ENCODE measurements at regions not wholly inside any gene's neighbourhood (a gene's known extent, or its start where the extent isn't known, plus 50 kb on each side); places are given as distances from the start of the nearest gene placed in this dataset.

DNA sequence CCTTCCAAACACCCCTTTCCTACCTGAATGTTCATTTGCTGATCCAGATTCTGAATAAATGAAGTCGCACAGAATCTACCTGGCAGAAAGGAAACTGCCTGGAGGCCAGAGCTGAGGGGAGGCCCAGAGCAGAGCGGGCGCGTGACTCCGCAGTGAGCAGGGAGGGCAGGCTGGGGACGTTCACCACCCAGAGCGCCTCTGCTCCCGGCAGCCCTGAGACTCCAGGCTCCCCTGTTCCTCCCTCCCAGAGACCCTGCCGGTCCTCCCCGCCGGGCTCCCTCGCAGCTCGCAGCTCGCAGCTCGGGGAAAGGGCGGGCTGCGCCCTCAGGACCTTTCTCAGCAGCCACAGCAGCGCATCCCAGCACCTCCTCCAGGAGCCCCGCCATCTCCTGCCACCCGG lies 176.7 kb upstream of the ZNF32 start:
- no peak for DNase-seq

DNA sequence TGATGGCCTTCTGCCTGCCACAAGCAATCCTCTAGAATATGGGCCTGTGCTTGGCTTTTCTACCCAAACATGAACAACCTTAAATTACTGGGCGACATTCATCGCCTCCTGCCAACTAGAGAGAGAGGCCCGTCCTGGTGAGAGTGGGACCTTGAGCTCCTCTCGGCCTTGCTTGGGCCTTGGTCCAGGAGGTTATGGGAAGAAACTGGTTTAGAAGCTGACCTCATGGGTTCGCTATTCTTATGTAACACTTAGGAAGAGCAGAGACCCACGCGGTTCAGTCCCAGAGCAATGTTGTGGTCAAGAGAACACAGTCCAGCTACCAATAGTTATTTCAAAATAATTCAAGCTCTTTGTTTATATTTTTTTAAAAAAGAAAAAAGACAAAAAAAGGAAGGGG lies 176.3 kb upstream of the ZNF32 start:
- no peak for DNase-seq

DNA sequence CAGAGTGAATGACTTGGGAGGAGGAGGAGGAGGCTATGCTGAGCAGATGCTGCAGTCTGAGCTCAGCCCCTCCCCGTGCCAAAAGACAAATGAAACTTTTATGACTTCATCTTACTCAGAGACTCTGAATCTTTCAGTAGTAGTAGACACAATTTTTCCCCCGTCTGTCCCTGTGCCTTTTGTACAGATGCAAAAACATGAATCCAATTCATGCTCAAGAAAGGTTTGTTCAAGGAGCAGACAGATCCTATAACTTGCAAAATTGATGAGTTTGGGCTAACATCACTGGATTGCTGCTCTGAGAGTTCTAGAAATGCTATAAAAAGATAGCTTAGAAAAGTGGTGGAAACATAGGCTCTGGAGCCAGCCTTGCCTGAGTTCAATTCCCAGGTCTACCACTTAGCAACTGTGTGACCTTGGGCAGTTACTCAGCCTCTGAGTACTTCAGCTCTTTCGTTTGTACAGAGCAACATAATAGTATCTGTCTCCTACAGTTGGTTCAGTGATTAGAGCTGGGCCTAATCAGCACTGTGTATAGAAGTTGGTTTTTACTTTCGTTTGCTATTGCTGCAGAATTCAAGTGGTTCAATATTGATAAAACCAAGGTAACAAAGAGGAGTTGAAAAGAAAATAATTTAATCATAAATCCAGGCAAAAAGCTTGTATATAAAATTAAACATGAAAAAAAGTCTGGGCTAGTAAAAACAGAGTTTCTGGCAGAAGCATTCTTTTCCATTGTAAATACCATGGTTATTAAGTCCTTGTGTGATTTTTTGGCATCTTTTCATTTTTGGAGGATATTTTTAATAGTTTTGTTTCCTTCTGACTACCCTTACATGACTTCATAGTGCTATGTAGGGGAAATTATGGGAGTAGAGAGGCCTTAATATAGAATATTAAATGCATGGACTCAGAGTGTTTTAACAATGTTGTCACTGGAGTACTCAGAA lies 174.2 kb upstream of the ZNF32 start:
- no peak for DNase-seq

DNA sequence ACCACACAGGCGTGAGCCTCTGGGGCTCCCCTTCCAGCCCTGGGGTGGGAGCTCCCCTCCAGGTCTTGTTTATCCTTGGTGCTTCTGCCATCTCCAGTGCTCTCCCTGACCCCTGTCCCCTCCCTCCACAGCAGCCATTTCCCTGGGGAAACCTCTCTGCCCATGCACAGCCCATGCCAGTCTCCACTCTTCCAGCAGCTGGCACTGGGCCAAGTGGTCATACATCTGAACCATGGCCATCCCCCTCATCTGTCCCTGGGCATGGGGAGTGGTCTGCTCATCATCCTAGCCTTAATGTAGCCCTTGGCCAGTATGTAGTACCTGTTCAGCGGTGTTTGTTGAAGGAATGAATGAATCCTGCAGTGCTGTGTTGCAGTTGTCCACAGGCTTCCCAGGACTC lies 172.4 kb upstream of the ZNF32 start:
- no peak for DNase-seq

DNA sequence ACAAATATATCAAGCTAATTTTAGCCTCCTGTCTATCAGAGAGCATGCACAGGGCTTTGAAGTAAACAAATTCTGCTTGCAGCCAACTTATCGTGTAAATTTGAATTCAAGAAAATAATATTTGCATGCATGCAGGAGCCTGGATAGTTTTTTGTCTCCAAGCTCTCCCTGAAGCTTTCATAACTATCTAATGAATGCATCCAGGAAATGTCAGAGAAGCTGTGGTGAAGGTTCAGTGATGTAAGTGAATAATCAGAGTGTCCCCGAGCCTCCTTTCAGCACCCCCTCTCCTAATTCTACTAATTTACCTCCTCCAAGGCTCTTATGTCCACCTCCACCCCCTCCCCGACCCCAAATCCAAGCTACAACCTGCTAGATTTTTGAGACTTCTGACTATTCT lies 172.0 kb upstream of the ZNF32 start:
- no peak for DNase-seq

DNA sequence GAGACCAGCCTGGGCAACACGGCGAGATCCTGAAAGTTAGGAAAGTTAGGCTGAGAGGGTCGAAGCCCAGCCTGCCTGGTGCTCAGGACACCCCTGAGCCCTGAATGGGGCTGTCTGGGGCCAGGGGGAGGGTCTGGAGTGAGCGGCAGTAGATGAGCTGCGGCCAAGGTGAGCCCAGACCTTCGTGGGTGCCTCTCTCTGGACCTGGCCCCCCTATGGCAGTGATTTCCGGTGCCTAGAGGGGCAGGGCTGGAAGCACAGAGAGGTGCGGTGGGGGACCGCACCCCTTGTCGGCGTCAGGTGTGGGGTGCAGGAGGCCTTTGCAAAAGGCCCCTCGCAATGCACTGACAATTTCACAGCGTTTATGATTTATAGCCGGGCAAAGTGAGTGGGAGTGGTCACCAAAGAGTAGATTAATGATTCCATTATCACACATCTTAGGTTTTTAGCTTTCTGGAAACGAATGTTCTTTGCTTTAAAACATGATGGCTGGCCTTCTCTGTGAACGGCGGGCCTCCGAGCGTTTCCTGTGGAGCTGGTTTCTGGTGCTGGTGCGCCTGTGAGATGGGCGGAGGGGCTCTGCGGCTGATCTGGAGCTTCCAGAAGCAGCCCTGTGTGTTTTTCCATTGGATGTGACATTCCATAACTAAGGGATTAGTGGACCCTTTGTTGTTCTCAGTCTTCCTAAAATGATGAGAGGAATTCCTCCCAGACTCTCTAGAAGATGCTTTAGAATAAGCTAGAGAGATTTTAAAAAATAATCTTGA lies 171.0 kb upstream of the ZNF32 start:
- DNase-seq: no peak

DNA sequence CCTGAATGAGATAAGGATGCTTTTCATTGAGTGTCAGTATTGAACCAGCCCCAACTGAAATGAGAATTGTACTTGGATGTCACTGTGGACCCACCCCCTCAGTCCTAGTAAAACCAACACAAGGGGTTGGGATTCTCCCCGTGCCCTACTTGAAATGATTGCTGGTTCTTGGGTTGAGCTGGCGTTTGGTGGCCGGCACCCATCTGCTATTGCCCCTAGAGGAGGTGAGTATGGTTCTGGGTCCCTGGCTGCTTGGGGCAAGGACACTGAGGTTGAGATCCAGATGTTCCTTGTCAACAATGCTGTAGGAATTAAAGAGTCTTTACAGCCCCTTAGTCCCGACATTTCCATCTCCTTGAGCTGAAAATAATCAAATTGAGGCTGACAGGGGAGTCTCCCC lies 170.0 kb upstream of the ZNF32 start:
- DNase-seq: no peak

DNA sequence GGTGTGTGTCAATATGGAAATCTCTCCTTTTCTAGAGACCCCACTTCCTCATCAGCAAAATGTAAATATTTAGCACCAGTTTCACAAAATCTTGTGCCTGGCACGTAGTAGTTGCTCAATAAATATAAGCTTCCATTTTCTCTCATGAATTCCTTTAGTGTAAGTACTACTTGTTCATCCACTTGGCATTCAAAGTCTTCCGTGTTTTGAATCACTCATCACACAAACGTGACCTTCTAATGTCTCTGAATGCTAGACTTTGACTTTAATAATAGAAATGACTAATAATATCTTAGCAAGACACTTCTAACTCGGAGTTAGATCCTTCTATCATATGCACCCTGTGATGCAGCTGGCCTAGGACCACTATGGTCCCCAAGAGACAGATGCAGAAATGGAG lies 168.7 kb upstream of the ZNF32 start:
- DNase-seq: no peak

DNA sequence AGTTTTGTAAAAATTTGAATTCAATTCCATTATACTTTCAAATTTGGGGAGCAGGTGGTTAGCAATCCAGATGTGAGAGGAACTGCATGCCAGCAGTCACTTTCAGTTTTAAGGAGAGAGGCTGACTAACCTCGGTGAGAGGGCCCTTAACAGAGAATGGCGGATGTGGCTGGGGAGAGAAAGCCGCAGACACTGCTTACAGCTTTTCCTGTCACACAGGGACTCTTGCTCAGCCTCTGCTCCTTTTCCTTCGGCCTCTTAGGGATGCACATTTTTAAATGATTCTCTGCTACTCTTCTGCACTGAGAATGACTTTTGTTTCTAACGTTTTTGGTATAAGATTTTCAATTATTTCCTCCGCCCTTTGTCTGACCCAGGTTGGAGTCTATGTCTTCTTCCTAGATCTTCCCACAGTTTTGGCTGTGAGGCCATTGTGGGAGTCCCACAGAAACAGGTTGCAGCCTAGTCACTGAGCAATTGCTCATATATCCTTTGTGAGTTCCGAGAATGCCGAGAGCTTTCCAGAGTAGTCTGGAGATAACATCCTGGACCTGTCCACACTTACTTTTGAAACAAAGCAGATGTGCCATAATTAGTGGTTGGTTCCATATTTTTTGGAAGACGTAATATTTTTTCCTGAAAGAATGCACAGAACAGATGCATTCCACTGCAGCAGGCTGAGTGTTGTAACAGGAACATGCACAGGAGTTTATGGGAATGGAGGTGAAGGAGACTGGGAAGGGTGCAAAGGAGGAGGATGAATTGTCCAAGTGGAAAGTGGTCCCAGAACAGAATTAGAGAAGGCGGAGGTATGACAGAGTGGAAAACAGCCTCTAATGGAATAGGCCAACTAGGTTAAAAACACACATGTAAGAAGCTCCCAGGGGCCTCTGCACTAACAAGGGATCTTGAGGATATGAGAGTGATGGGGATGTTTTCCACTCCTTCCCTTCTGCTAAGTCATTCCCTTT lies 168.0 kb upstream of the ZNF32 start:
- no peak for DNase-seq

DNA sequence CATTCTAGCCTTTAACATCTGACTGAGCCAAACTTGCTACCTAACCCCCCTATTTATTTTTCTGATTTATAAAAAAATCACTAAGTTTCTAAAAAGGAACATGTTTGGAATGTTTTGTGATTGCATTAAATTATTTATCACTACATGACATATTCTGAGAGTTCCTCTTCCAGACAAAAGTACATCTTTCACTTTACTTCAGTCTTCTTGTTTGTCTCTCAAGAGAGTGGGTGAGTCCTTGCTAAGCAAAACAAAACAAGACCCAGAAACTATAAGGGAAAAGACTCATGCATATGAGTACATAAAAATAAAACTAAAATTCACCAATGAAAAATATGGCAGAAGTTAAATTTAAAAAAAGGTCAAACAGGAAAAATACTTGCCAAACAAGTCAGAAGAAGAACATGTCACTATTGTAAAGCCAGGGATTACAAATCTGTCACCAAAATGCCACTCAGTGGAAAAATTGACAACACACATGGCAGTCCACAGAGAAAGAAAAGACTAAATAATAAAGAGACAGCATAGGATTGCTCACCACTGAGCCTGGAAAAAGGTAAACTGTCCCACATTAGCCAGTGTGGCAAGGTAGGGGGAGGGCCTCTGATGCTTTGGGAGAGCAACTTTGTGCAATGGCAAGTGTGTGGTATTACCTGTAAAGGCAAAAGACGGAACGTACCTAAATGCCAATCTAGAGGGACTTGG lies 166.7 kb upstream of the ZNF32 start:
- no peak for DNase-seq

DNA sequence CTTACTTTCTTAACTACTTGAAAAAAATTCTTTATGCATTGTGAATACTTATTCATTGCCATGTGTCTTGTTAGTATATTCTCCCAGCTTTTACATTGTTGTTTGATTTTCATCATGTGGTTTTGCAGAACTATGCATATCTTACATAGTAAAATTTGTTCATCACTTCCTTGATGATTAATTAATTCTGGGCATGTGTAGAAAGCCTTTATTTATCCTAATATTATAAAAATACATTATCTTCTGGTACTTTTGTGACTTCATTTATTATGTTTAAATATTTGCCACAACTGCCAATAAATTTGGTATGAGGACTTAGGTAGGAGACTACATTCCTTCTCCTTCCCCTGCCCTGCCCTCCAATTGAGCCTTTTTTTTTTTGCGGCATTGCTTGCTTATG lies 166.0 kb upstream of the ZNF32 start:
- no peak for DNase-seq

DNA sequence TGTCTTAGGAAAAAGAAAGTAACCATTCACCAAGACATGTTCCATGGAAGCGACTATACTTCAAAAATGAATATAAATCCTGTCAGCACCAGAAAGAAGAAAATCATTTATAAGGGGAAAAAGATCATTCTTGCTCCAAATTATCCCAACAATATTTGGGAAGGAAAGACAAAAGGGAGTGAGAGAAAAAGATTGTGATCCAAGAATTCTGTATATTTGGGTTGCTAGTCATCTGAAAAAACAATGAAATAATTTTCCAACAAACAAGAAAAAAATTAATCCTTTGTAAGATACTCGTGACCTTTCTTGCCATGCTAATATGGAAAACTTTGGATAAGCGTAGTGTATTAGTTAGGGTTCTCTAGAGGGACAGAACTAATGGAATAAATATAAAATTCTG lies 163.2 kb upstream of the ZNF32 start:
- DNase-seq: no peak

DNA sequence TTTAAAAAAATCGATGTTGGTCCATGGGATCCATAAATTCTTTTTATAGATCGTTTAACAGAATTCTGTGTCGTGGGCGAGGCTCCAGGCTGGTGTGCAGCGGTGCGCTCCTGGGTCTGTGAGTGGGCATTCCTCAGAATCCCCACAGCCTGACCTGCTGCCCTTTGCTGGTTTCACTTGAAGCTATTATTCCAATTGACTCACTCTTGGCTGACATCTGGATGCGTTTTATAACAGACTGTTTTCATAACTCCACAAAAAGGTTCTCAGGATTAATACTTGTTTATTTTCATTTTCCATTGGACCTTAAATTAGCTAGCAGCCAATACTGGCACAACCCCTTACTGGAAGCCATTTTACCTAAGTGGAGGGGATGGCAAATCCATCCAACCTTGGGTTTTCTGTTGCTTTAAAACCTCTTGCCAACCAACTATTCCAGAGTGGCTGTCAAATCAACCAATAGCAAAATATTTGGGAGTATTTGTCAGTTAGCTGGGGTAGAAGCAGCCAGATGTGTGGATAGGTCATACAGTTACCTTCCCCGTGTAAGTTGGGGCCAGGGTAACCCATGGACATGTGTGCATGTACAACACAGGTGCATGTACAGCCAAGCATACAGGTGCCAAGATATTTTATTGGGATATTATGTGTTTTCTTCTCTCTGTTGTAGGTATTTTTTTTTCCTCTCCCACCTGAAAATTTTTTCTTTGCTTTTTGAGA lies 160.7 kb upstream of the ZNF32 start:
- DNase-seq: no peak

DNA sequence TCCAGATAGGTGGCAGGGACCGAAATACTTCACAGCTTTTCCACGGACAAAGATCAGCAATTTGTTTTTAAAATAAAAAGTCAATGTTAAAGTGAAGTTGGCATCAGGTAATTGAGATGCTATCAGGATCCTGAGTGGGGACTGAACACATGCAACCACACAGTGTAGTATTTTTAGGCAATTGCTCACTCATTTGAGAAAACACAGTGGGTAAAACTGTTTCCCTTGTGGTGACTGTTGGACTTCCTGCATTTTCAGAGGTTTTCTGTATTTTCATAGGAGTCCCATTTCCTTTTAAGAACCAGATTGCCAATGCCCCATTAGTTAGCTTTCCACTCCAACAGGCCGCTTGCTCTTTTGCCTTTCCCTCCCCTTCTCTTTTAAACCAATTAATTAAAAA lies 159.5 kb upstream of the ZNF32 start:
- DNase-seq: no peak

DNA sequence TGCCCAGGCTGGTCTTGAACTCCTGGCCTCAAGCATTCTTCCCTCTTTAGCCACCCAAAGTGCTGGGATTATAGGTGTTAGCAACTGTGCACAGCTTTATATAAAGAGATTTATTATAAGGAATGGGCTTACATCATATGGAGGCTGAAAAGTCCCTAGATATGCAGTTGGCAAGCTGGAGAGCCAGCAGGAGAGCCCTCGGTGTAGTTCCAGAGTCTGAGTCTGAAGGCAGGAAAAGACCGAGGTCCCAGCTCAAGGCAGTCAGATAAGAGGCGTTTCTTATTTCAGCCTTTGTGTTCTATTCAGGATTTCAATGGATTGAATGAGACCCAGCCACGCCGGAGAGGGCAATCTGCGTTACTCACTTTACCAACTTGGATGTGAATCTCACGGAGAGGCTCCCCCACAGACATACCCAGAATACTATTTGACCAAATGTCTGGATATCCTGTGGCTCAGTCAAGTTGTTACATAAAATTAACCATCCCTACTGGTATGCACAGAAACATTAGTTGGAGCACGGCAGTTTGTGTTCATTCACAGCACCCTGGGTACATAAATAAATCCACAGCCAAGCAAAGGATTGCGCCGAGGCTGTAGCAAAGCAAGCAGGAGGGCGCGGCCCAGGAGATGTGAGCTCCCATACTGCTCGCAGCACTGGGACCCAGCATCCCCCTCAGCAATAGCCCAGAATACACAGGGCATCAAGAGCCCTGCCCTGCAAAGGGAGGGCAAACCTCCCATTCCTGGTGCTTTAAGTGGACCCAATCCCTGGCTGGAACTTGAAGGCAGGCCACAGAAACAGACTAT lies 158.4 kb upstream of the ZNF32 start:
- DNase-seq: no peak

DNA sequence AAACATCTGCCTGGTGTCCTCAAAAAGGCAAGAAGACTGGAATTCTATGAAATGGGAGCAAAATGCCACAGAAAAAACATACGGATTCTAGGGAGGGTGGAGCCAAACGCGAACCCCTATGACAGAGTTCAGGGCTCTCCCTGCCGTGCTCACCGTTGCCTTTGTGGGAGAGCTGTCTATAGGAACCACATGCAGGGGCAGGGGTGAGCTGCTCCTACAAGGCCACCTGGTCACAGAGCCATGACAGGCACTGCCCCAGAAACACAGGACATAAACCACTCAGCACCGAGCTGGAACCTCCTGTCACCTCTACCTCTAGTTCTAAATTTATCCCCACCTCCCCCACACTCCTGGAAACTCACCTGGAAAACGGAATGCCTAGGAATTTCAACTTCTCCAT lies 155.1 kb upstream of the ZNF32 start:
- DNase-seq: no peak

DNA sequence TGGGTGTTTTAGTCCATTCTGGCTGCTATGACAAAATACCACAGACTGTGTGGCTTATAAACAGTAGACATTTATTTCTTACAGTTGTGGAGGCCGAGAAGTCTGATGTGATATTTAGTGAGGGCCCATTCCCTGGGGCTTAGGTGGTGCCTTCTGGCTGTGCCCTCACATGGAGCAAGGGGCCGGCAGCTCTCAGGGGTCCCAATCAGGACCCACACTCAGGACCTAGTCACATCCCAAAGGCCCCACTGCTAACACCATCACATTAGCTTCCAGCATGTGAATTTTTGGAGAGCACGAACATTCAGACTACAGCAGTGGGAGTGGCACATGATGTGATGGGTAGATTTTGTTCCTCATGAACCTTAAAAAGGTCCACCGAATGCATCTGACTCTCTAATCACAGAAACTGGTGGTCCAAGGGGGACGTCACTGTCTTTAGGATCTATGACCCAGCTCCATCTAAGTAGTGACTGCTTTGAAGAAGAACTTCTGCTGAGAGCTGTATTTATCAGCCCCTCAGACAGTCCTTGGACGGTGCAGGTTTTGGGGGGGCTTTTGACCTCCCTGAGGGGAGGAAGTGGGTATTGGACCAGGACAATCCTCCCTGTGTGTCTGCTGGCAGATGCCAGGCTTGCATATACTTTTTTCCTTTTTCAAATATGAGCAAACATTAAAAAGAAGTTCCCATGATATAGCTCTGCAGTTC lies 154.5 kb upstream of the ZNF32 start:
- DNase-seq: no peak

DNA sequence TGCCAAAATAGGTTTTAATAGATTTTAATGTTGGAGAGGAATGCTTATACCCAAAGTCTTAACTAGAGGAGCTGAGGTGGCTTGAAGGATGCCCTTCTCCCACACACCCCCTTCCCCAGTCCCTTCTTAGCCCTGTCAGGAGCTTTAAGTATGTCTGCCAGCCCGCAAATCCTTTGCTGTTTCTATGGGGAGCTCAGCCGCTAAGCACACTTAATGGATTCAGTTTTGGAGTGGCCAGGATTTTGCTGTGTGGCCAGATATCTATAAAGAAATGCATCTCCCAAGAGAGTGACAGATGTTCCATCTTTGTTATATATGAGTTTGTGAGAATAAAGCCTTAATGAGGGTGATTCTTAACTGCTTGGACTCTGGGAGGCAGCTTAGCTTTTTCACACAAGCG lies 152.9 kb upstream of the ZNF32 start:
- DNase-seq: no peak

DNA sequence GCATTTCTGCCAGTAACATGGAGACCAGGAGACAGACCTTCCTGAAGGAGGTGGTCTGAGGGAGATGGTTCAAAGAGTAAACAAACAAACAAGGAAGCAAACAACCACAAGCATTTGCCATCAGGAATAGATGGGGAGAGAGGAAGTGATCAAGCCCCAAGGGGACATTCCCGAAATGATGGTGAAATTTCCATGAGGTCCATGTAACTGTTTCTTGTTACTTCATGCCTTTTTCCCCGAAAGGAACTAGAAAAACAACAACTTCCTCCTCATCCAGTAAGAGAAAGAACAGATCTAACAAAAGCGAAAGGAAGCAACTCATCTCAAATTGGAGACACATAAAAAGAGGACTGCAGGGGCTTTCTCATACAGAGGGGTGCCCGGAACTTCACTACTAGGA lies 152.5 kb upstream of the ZNF32 start:
- DNase-seq: no peak

DNA sequence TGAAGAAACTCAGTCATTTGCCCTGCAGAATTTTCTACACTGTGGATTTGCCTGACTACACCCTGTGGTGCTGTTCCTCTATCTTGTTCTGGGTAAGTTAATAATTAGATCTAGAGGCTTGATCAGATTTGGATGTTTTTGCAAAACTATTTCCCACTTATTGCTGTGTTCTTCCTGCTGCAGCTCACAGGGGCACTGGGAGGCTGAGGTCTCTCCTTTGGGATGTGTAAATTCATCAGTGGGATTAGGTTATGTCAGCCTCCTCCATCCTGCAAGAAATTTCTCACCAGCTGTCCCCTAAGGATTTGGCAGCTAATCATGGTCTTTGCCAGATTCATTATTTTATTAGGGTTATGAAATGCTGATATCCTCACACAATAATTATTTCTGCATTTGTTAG lies 148.1 kb upstream of the ZNF32 start:
- no peak for DNase-seq
